H9 (cell line): ENCODE measurements at regions not wholly inside any gene's neighbourhood (a gene's known extent, or its start where the extent isn't known, plus 50 kb on each side); places are given as distances from the start of the nearest gene placed in this dataset.

ENCODE experiments used
- DNase-seq: peaks from one replicate; pipeline ENCODE4 v3.0.0-alpha.2; 2017
- H2AFZ ChIP-seq: one replicate; pipeline ENCODE4 v1.6.1; 2013; ENCODE audit warnings: mild to moderate bottlenecking, low read length, control low read depth, moderate library complexity
- H2AK5ac ChIP-seq: 2 replicates; pipeline ENCODE4 v1.6.1; 2013; ENCODE audit warnings: low read length, control low read depth, mixed read lengths; ENCODE audit not compliant: insufficient read length
- H2BK120ac ChIP-seq: one replicate; pipeline ENCODE4 v1.6.1; 2013; ENCODE audit warnings: low read depth, mild to moderate bottlenecking, low read length, control low read depth, inconsistent platforms; ENCODE audit not compliant: poor library complexity, severe bottlenecking
- H2BK12ac ChIP-seq: 2 replicates; pipeline ENCODE4 v1.6.1; 2013; ENCODE audit warnings: low read length, control low read depth, mixed read lengths, low read depth; ENCODE audit not compliant: insufficient read length
- H2BK15ac ChIP-seq: 2 replicates; pipeline ENCODE4 v1.6.1; 2013; ENCODE audit warnings: low read depth, low read length, control low read depth
- H2BK20ac ChIP-seq: one replicate; pipeline ENCODE4 v1.6.1; 2013; ENCODE audit warnings: low read depth, mild to moderate bottlenecking, low read length, control low read depth, inconsistent platforms; ENCODE audit not compliant: poor library complexity, severe bottlenecking
- H2BK5ac ChIP-seq: 2 replicates; pipeline ENCODE4 v1.6.1; 2013; ENCODE audit warnings: low read length, control low read depth, mixed read lengths; ENCODE audit not compliant: insufficient read length
- H3K14ac ChIP-seq: 2 replicates; pipeline ENCODE4 v1.6.1; 2013; ENCODE audit warnings: low read length, control low read depth; ENCODE audit not compliant: insufficient read depth
- H3K18ac ChIP-seq: 2 replicates; pipeline ENCODE4 v1.6.1; 2013; ENCODE audit warnings: low read depth, mild to moderate bottlenecking, mixed read lengths, low read length, control low read depth; ENCODE audit not compliant: insufficient read length
- H3K23ac ChIP-seq: 2 replicates; pipeline ENCODE4 v1.6.1; 2013; ENCODE audit warnings: low read length, control low read depth, mixed read lengths, low read depth; ENCODE audit not compliant: insufficient read length
- H3K23me2 ChIP-seq: 2 replicates; pipeline ENCODE4 v1.6.1; 2013; ENCODE audit warnings: low read depth, mild to moderate bottlenecking, mixed read lengths, low read length, control low read depth; ENCODE audit not compliant: insufficient read length, poor library complexity, severe bottlenecking
- H3K27ac ChIP-seq: 2 replicates; pipeline ENCODE4 v1.5.1; 2013; ENCODE audit warnings: low read length, control low read depth, mixed read lengths, low read depth; ENCODE audit not compliant: insufficient read length
- H3K27me3 ChIP-seq: 2 replicates; pipeline ENCODE4 v1.6.1; 2013; ENCODE audit warnings: low read length, control low read depth, inconsistent platforms; ENCODE audit not compliant: insufficient read depth
- H3K4ac ChIP-seq: 2 replicates; pipeline ENCODE4 v1.6.1; 2013; ENCODE audit warnings: low read depth, mild to moderate bottlenecking, control low read depth, inconsistent platforms, low read length, moderate library complexity
- H3K4me1 ChIP-seq: 2 replicates; pipeline ENCODE4 v1.6.1; 2013; ENCODE audit warnings: low read length, control low read depth, inconsistent platforms; ENCODE audit not compliant: insufficient read depth
- H3K4me2 ChIP-seq: 2 replicates; pipeline ENCODE4 v1.6.1; 2013; ENCODE audit warnings: low read length, control low read depth, mixed read lengths; ENCODE audit not compliant: insufficient read length, insufficient read depth
- H3K56ac ChIP-seq: 2 replicates; pipeline ENCODE4 v1.6.1; 2013; ENCODE audit warnings: low read depth, mild to moderate bottlenecking, mixed read lengths, low read length, control low read depth; ENCODE audit not compliant: insufficient read length
- H3K79me1 ChIP-seq: 2 replicates; pipeline ENCODE4 v1.6.1; 2013; ENCODE audit warnings: low read depth, mild to moderate bottlenecking, moderate library complexity, low read length, control low read depth, inconsistent platforms; ENCODE audit not compliant: insufficient read depth, poor library complexity, severe bottlenecking
- H3K79me2 ChIP-seq: 2 replicates; pipeline ENCODE4 v1.6.1; 2013; ENCODE audit warnings: low read length, control low read depth, inconsistent platforms; ENCODE audit not compliant: insufficient read depth
- H3K9ac ChIP-seq: 2 replicates; pipeline ENCODE4 v1.6.1; 2013; ENCODE audit warnings: low read length, control low read depth, mixed read lengths; ENCODE audit not compliant: insufficient read length; ENCODE audit errors: extremely low read depth
- H3K9me3 ChIP-seq: one replicate; pipeline ENCODE4 v1.6.1; 2013; ENCODE audit warnings: low read depth, low read length, inconsistent platforms; ENCODE audit not compliant: control insufficient read depth
- H3T11ph ChIP-seq: one replicate; pipeline ENCODE4 v1.6.1; 2013; ENCODE audit warnings: mild to moderate bottlenecking, low read length, control low read depth, inconsistent platforms
- H4K20me1 ChIP-seq: one replicate; pipeline ENCODE4 v1.6.1; 2013; ENCODE audit not compliant: control insufficient read depth, insufficient read length, insufficient read depth
- H4K5ac ChIP-seq: 2 replicates; pipeline ENCODE4 v1.6.1; 2013; ENCODE audit warnings: low read depth, mild to moderate bottlenecking, mixed read lengths, low read length, control low read depth; ENCODE audit not compliant: insufficient read length
- H4K8ac ChIP-seq: replicated peaks from 2 replicates; pipeline ENCODE4 v1.6.1; 2013; ENCODE audit warnings: low read length, control low read depth, mixed read lengths, low read depth; ENCODE audit not compliant: insufficient read length
- H4K91ac ChIP-seq: 2 replicates; pipeline ENCODE4 v1.6.1; 2013; ENCODE audit warnings: low read depth, mild to moderate bottlenecking, moderate library complexity, mixed read lengths, low read length, control low read depth; ENCODE audit not compliant: insufficient read length
- H3K27ac Mint-ChIP-seq, 3 experiments: 2 replicates in 2 of 3; 3 replicates in 1 of 3; pipeline ENCODE4 v1.8.0; 2020 to 2021; ENCODE audit warnings: mixed read lengths in 3 of 3, mild to moderate bottlenecking in 1 of 3, moderate library complexity in 1 of 3
- H3K27me3 Mint-ChIP-seq: 2 replicates; pipeline ENCODE4 v1.8.0; 2021; ENCODE audit warnings: low read depth, mild to moderate bottlenecking, moderate library complexity, mixed read lengths
- H3K36me3 Mint-ChIP-seq, 3 experiments: 2 replicates in 2 of 3; 3 replicates in 1 of 3; pipeline ENCODE4 v1.8.0; 2020 to 2021; ENCODE audit warnings: low read depth in 3 of 3, mixed read lengths in 3 of 3; ENCODE audit not compliant: insufficient read depth in 1 of 3
- H3K4me1 Mint-ChIP-seq, 2 experiments: 2 replicates each; pipeline ENCODE4 v1.8.0; 2020; ENCODE audit warnings: mixed read lengths in 2 of 2
- H3K4me3 Mint-ChIP-seq, 2 experiments: 2 replicates in 1 of 2; 3 replicates in 1 of 2; pipeline ENCODE4 v1.8.0; 2020 to 2021; ENCODE audit warnings: mild to moderate bottlenecking in 2 of 2, mixed read lengths in 2 of 2, moderate library complexity in 1 of 2
- H3K9me3 Mint-ChIP-seq, 2 experiments: 2 replicates in 1 of 2; 3 replicates in 1 of 2; pipeline ENCODE4 v1.8.0; 2020; ENCODE audit warnings: mild to moderate bottlenecking in 2 of 2, mixed read lengths in 2 of 2, moderate library complexity in 1 of 2
- CTCF ChIP-seq: fragments of 200-600 bp; sonication (generic); conservative IDR thresholded peaks from 3 replicates; pipeline ENCODE4 v1.8.0; 2021; ENCODE audit warnings: antibody characterized with exemption, mild to moderate bottlenecking

GRCh38 chr3:89889386-89889785 is 782.0 kb downstream of the EPHA3 start:
- H2AFZ ChIP-seq = no peak overlapping the region
- no peak for TF ChIP-seq CTCF

More at GRCh38 chr3:89889386-89889785, 782.0 kb downstream of the EPHA3 start:
- peaks cover 12 to 16% of the 10 kb centered on the region in 2 experiments for H3K4me1 Mint-ChIP-seq
- Histone ChIP-seq H3K79me2 (no peaks in the 10 kb centered on the region), H3K79me1 (no peaks in the 10 kb centered on the region), H4K91ac (no peak overlapping the region), H3K4me2 (no peak overlapping the region), H4K5ac (no peak overlapping the region), H2AK5ac (no peak overlapping the region), H3K23ac (no peak overlapping the region), H3K27ac (no peak overlapping the region), H3K56ac (no peak overlapping the region), H2BK12ac (no peak overlapping the region), H3K9me3 (peaks cover 10% of the 10 kb centered on the region), H3K18ac (peak overlapping the region; percentile 5), H2BK20ac (no peak overlapping the region), H3K9ac (no peak overlapping the region), H4K20me1 (no peaks in the 10 kb centered on the region), H3T11ph (no peak overlapping the region), H4K8ac (no peak overlapping the region), H2BK15ac (no peak overlapping the region), H3K4ac (no peak overlapping the region), H3K4me1 (0 out of 2 replicates have a peak, but pooled peaks cover 2% of the 10 kb centered on the region), H3K27me3 (no peaks in the 10 kb centered on the region), H3K14ac (no peak overlapping the region), H3K23me2 (no peaks in the 10 kb centered on the region), H2BK120ac (no peak overlapping the region), H2BK5ac (no peak overlapping the region)
- H3K36me3 Mint-ChIP-seq = peaks cover 10 to 31% (median 23%) of the 10 kb centered on the region in 3 experiments
- no peak overlapping the region for H3K4me3 Mint-ChIP-seq
- peak; percentile 54 for DNase-seq
- peak overlapping the region; percentile 58 to 91 (median 60); a peak in 5 of 7 replicates for H3K27ac Mint-ChIP-seq
- H3K27me3 Mint-ChIP-seq = no peaks in the 10 kb centered on the region
- peaks cover 21 to 24% of the 10 kb centered on the region in 2 experiments for H3K9me3 Mint-ChIP-seq
